HT-29 (cell line): ENCODE measurements at regions not wholly inside any gene's neighbourhood (a gene's known extent, or its start where the extent isn't known, plus 50 kb on each side); places are given as distances from the start of the nearest gene placed in this dataset.

Source experiments
- DNase-seq: peaks from one replicate; pipeline ENCODE4 v3.0.0-alpha.2; 2015; ENCODE audit warnings: low spot score

DNA sequence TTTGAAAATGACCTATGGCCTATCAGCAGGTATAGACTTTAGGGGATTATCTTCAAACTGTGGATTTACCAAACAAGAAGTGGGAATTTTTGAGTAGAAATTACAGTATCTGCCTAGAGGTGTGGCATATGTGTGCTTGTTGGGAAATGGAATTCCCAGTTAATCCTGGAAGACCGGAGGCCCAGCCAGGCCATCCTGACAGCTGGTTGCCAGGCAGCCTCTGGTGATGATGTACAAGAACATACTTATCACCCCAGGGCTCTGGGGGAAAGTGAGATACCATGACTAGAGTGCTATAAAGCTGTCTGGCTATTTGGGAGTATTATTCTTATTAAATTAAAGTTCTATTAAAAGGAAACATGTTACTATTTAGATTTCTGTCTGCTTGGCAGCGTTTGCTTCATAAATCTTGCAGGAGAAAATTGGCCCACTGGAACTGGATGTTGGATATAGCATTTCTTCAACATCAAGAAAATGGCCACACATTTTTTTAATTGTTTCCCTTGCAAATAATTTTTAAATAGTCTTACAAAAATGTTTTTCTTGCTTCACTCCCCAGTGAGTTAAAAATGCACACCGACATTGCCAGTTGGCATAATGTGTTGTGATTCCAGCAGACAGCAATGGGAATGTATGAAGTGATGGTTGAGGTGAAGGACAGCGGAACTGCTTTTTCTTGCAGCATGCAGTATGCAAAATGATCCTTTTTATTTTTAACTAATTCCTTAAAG, 187.8 kb downstream of the MYLK4 start:
- no peak for DNase-seq

DNA sequence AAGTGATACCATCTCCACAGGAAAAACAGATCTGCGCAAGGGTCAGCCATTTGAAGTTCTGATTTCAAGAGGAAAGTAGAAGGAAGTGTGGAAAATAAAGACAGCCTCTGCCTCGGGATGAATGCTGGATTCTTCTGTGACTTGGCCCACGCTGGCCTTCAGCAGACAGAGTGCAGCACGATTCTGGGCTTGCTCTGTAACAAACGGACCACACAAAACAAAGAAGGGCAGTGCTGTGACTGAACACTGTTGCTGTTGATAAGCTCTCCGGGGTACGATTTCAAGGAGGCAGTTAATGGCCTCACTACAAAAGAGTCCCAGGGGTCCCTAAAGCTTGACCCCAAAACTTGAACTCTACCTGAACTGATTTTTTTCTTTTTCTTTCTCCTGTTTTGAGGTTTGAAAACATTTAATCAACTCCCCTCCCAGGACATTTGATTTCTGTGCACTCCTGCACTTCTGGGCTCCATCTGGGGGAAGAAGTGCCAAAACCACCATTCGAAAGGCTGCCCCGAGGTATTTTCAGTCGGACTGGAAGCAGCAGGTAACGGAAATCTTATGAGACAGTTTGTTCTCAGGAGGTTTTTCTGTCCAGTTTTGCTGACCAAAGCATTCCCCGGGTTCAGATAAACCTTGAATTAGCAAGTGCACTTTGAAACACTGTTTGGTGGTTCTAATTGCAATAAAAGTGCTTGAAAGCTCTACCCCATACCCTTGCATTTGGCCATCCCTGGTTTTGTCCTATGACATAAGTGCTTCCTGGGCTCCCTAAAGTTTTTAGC, 189.6 kb downstream of the MYLK4 start:
- no peak for DNase-seq

DNA sequence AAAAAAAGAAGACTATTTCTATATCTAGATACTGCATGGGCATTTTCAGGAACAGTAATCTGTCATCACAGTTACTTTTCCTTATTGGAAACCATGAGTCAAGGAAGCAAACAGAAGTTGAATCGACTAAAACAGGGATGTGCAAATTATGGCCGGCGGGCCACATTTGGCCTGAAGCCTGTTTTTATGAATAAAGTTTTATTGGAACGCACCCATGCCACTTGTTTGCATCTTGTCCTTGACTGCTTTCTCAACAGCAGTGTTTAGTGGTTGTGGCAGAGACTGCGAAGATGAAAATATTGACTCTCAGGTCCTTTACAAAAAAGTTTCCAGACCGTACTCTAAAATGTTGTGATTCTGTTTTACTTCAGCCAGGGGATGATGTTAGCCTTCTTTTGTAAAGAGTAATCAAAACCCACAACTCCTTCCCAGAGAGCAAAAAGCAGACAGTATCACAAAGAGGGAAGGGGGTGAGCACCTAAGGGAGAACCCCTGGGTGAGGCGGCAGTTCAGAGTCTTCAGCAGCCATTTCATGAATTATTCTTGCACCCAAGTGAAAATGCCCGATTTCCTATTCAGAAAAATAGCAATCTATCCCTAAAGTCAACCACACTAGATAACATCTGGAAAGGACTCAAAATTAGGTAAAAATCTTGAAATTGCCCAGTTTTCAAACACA, 190.4 kb downstream of the MYLK4 start:
- DNase-seq, result no peak

DNA sequence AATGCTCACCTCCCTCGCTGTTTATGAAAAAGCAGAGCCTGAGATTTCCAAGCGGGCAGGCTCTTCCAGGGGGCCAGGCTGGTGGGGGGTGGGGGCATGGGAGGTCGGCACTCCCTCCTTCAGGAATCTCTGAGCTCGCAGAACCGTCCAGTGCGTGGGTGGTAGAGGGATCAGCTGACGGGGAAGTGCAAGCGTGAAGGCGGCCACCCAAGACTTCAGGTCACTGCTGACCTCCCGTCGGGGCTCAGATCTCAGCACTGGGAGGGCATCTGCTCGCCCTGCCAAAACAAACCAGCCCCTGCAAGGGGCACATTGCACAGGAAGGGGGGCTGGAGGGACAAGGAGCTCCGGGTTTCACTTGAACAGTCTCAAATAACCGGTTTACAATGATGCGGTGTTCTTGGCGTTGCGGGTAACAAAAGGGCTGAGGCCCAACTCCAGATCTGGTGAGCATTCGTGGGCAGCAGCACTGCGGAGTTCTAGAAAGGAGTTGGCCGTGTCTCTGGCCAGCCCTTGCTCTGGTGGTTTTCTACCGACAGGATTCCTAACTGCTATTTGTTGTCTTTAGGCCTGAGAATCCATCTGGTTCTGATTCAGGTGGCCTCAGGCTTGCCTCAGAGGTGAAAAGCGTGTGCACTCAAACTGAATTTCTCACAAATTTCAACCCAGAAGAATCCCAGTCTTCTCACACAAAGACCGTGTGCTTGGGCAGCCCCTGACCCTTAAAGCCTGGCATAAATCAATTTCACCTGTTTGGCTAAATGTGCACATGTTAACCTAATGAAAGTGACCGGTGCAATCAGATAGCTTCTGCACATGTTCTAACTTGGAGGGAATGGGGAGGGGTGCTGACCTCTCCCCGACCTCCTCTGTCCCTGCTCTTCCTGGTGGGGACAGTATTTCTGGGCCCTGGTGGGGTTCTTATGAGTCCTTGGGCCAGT, 191.6 kb downstream of the MYLK4 start:
- DNase-seq, result no peak

DNA sequence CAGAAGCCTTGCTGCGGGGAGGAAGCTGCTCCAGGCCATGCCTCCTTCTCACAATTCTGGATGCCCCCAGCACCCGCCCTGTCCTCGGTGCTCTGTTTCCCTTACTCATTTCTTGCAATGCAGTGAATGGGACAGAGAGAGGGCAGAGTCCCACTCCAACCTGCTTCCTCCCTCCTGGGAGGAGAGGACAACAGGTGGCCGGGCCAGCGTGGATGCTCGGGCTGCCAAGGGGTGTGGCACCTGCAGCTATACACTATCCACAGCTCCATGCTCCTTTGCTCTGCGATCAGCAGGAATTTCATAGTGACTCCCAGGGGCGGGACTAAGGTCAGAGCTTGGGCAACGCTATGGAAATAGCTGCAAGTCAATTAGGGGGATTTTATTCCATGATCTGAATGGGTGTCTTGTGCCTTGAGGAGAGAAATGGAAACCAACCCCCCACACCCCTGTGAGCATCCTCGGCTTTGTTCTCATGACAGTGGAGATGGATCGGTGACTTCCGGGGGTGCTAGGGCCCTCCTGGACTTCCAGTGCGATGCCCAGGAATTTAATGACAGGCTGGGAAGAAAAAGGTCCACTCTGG, 192.5 kb downstream of the MYLK4 start:
- DNase-seq, result no peak

DNA sequence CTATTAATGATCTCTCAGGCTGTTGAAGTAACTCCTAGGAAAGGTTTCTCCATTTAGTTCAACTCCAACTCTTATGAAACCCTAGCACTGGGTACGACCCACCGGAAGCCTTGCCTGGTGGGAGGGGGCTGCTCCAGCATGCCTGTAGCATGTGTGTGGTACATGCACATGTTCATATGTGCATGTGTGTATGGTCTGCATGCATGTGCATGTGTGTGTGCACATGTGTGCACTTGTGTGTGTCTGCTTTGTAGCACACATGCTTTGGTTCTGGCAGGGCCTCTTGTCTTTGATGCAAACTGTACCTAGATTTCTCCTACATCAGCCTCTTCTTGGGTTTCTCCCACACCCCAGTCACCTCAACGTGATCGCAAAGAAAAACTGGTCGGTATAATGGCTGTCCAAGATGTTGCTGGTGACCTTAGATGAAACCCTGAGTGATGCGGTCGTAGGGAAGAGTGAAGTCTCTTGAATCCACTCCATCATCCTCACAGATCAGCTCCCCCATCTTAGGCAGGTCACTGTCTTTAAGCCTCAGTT, 193.5 kb downstream of the MYLK4 start:
- DNase-seq, result no peak

DNA sequence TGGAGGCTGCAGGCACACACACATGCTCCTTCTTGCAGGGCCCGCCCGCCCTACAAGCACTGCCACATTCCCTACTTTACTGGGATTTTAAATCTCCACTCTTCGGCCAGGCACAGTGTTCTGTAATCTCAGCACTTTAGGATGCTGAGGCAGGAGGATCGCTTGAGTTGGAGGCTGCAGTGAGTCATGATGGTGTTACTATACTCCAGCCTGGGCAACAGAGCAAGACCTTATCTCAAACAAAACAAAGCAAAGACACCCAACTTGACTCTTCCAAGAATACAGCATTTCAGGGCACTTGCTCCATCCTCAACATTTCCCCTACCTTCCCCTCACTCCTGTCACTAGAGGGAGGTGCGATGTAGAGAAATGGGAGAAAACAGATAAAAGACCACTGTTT, 194.0 kb downstream of the MYLK4 start:
- DNase-seq, result no peak

DNA sequence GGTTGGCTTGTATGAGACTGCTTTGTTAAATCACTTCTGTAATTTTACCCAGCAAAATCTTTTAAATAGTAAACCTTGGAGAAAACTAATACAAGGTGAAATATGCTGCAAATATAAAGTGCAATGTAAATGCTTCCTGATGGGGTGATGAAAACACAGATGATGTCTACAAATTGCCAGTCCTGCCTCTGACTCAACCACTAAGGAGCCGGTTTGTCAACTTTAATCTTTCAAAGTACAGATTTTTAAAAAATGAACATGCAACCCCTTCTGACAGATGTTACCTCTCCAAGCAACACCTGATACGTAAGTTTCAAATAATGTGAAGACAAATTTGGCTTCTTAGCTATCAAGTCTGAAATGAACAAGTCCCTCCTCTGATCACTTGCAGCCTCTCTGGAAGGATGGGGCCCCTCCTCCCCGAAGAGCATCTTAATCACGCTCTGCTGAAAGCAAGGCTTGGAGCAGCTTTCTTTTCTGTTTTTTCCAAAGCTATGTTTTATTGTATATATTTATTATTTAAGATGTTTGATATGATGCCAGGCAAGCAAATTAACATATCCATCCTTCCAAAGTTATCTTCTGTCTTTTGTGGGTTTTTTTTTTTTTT, 196.0 kb downstream of the MYLK4 start:
- no peak for DNase-seq

DNA sequence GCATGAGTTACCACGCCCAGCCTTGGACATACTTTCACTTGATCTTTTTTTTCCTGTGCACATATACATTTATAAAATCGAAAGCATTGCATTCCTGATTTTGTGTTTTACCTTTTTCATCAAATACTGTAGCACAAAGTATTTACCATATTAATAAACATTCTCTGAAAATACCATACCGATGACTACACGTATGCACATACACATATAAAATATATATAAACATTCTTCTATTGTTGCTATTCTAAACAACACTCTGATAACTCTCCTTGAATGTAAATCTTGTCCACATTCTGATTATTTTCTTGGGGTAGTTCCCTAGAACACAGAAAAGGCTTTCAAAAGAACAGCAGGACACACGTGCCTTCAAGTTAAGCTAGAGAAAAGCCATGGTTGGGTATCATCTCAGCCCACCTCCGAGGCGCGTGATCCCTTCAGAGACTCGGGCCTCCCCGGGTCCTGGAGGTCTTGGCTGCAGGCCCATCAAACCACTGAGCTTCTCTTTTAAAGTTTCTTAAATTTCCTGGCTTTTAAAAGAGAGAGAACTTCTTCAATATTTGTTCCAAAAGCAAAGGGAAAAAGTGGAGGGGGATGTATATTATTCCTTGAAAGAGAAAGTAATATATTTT, 198.1 kb downstream of the MYLK4 start:
- DNase-seq, result no peak

DNA sequence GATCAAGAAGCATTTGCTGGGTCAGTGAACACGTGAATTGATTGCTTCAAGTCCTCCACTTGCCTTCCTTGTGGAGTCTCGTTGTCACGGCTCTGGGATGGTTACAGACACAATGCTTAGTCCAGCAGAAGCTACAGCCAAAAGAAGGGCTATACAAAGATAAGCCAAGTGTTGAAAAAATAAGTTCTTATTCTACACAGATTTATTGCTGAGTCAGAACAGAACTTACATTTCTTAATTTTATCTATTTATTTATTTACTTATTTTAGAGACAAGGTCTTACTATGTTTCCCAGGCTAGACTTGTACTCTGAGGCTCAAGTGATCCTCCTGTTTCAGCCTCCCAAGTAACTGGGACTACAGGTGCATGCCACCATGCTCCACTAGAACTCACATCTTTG, 199.0 kb downstream of the MYLK4 start:
- DNase-seq, result no peak

DNA sequence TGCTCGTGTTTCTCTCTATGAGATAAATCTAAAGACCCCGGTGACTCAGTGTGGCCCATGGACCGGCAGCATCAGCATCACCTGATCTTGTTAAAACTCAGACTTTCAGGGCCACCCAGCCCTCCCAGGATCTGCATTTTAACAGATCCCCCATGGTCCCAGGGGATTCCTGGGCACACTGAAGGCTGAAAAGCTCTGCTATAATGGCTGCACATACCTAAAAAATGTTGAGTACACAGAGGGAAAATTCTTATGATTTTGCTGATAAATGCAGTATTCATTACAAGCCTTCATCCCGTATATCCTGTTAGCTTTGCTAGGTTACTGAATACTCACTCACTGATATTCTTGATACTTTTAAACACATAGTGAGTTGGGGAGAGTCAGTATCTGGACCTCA, 200.5 kb downstream of the MYLK4 start:
- DNase-seq, result no peak

DNA sequence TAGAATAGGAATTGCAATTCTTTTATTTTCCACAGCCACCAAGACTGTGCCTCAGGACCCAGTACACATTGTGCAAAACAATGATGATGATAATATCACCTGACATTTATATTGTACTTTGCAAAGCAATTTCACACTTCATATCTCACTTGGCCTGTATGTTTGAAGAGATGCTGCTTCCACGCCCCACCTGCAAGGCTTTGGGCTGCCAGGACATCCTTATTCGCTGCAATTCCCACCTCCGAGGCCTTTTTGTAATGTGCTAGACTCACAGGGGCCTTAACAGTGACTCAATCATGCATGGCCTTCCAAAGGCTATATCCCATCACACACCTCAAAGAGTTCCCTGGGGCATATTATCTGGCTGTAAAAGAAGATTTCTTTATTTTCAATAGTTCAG, 200.9 kb downstream of the MYLK4 start:
- no peak for DNase-seq

DNA sequence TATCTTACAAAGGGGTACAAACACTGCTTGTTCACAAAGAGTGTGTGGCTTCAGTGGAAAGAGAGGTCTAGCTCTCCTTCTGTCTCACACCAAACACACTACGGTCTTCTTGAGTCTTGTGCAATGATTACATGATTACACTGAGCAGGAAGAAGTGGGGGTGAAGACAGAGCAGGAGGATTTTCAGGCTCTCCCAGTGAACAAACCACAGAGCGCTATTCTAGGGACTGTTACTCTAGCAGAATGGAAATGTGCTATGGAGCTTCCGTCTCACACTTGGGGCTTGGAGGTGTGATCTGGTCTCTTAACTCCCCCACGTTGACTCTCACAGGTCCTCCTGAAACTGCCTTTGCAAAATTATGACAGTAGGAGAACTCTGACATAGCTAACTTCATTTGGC, 203.4 kb downstream of the MYLK4 start:
- DNase-seq, result no peak

DNA sequence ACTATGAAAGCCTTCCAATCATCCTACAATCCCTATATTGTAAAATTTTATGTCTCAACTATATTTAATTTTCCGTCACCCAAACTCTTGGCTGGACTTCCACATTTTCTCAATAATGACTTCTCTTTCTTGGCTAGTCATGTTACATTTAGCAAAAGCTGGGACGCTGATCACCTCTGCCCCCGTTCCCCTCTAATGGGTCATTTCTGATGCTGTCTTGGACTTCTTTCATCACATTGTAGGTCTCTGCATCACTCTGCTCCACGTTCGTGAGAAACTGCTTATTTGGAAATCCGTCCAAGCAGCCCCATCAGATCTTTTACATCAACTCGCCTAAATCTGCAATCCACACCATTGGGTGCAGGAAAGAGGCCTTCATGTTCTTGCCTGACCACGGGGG, 203.8 kb downstream of the MYLK4 start:
- DNase-seq, result no peak

DNA sequence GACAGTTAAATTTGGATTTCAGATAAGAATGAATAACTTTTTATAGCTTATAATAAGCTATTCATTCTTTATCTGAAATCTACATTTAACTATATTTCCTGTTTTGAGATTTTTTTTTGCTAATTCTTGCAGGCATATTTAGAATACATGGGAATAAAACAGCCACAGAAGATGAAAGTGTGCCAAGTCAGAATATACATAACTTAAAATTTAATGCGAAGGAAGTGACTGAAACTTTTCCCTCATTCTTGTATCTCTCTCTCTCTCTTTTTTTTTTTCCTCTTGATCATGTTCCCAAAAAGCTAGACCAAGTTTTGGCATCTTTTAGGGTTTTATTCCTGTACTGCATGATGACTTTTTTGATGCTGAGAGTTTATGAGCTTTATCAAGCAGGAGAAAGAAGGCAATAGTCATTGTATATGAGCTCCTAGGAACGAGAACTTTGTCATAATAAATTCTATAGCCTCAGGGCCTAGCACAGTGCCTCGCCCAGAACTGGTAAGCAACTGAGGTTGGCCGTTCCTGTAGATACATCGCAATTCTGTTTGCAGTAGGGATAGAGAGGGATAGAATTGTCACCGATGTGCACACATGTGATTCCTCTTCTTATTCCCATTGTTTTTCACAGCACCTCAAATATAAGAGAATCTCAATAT, 205.2 kb downstream of the MYLK4 start:
- DNase-seq, result no peak

DNA sequence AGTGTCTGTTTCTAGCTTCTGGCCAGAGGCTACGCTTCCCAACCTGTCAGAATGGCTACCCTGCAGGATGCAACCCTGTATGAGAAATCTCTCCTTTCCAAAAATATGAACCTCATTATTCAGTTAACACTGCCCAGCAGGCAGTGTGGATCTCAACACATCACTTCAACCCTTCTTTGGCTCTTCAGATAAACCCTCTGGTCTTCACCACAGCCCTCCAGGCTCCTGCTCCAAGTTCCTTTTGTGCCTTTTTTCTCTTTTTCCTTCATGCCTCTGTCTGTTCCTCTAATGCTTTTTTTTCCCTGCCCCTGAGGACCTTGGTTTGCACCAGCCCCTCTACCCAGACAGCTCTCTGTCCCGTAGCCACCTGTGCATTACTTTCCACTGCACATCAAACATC, 207.4 kb downstream of the MYLK4 start:
- DNase-seq, result no peak

DNA sequence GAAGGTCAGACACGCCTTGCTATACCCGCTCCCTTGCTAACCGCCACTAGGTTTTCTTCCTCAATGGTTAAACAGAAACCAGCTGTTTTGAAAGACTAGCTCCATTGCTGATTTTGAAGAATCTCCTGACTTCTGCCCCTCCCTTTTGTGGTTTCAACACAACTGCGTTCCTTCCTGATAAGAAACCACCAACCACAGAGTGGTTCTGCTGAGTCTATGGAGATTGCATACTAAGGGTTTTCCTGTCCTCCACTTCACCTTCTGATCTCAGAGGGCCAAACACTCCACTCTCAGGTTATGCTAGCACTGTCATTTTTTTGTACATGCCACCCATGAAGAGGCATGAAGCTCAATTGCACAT, 207.9 kb downstream of the MYLK4 start:
- DNase-seq, result peak; percentile 63

DNA sequence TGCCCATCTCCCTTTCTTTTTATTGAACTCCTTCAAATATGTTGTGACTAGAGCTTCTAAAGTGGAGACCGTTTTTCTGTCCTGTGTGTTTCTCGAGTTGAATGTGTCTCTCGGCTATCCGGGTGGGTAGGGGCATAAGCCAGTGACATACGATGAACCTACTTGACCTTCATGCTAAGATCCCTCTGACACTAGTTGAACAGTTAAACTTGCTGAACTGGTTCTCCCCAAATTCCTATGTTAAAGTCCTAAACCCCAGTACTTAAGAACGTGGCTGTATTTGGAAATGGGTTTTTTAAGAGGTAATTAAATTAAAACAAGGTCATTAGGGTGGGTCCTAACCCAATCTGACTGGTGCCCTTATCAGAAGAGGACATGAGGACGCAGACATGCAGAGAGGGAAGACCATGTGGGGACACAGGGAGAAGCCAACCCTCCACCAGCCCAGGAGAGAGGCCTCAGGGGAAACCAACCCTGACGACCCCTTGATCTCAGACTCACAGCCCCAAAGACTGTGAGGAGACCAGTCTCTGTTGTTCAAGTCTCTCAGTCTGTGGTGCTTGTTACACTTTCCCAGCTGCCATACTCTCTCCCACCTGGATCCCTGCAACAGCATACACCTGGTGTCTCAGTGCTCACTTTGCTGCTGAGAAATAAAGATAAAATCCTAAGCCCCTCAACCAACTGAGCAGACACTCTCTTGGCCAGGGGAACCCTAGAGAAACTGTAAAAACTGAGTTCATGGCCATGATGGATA, 208.4 kb downstream of the MYLK4 start:
- DNase-seq, result peak; percentile 9

DNA sequence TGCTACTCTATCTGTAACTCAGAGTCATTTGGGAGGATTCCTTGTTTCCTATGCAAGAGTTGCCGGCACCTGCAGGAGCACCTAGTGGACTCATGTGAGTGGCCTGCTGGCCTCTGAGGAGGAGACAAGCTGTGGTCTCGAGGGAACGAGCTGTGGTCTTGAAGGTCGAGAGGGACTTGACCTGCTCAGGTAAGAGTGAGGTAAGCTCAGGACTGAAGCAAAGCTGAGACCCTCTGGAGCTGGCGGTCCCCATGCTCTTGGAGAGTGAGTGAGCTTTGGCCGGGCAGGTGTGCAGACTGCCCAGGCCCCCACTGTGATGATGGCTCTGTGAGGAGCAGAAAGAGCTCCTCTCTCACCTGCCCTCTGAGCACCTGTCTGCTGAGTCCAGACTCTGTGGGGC, 214.3 kb downstream of the MYLK4 start:
- no peak for DNase-seq
